IMR-90 (cell line): ENCODE measurements at regions not wholly inside any gene's neighbourhood (a gene's known extent, or its start where the extent isn't known, plus 50 kb on each side); places are given as distances from the start of the nearest gene placed in this dataset.

ENCODE experiments used
- ATAC-seq: fragments of 200-7000 bp; cut with Tn5 transposase; 2 replicates; pipeline ENCODE4 v1.9.1; 2020; ENCODE audit warnings: low read depth, mild to moderate bottlenecking, moderate library complexity
- BruUV-seq: library from RNA; stranded (reverse); fragments of 400-500 nt; replicated peaks from 2 replicates; lab custom pipeline; 2021; lab: Mats Ljungman, UMichigan
- CTCF ChIA-PET: fragments of 300-600 bp; formaldehyde crosslinking; extraction: SDS; loops from one replicate; lab custom pipeline; 2021; ENCODE audit warnings: antibody characterized with exemption; lab: Yijun Ruan, JAX
- POLR2A ChIA-PET: fragments of 300-600 bp; sonication (Branson Sonifier 250); formaldehyde crosslinking; loops from one replicate; lab custom pipeline; 2022; ENCODE audit warnings: antibody characterized with exemption; ENCODE audit not compliant: unreplicated experiment; lab: Charles Lee
- DNase-seq: peaks from one replicate; pipeline ENCODE4 v3.0.0; 2013
- H2AFZ ChIP-seq: replicated peaks from 2 replicates; pipeline ENCODE3; 2013; ENCODE audit warnings: low read length, mild to moderate bottlenecking; ENCODE audit not compliant: poor library complexity
- H2AK5ac ChIP-seq: 2 replicates; pipeline ENCODE4 v1.6.1; 2013; ENCODE audit warnings: low read depth, low read length, inconsistent platforms
- H2AK9ac ChIP-seq: replicated peaks from 2 replicates; pipeline ENCODE3; 2013; ENCODE audit warnings: mild to moderate bottlenecking, low read depth, low read length, moderate library complexity; ENCODE audit not compliant: poor library complexity
- H2BK120ac ChIP-seq: 2 replicates; pipeline ENCODE4 v1.6.1; 2013; ENCODE audit warnings: low read depth, low read length, inconsistent platforms
- H2BK15ac ChIP-seq: 3 replicates; pipeline ENCODE4 v1.6.1; 2013; ENCODE audit warnings: low read depth, low read length, inconsistent platforms
- H2BK20ac ChIP-seq: 2 replicates; pipeline ENCODE4 v1.6.1; 2013; ENCODE audit warnings: low read depth, mild to moderate bottlenecking, inconsistent platforms, low read length, moderate library complexity
- H2BK5ac ChIP-seq: 2 replicates; pipeline ENCODE4 v1.6.1; 2013; ENCODE audit warnings: mild to moderate bottlenecking, low read depth, low read length, inconsistent platforms; ENCODE audit not compliant: poor library complexity, severe bottlenecking
- H3K14ac ChIP-seq: replicated peaks from 2 replicates; pipeline ENCODE4 v1.6.1; 2013; ENCODE audit warnings: low read depth, low read length, inconsistent platforms
- H3K18ac ChIP-seq: 2 replicates; pipeline ENCODE4 v1.6.1; 2013; ENCODE audit warnings: low read depth, low read length, control low read depth
- H3K23ac ChIP-seq: 2 replicates; pipeline ENCODE4 v1.6.1; 2013; ENCODE audit warnings: low read depth, low read length, inconsistent platforms
- H3K27ac ChIP-seq: 2 replicates; pipeline ENCODE4 v1.5.1; 2013; ENCODE audit warnings: mild to moderate bottlenecking, control low read depth, low read length; ENCODE audit not compliant: insufficient read depth
- H3K27me3 ChIP-seq: 2 replicates; pipeline ENCODE4 v1.6.1; 2013; ENCODE audit warnings: low read length; ENCODE audit not compliant: control insufficient read depth, insufficient read depth
- H3K36me3 ChIP-seq: 2 replicates; pipeline ENCODE4 v1.6.1; 2013; ENCODE audit warnings: low read length, mixed read lengths; ENCODE audit not compliant: control insufficient read depth, insufficient read depth
- H3K4ac ChIP-seq: 2 replicates; pipeline ENCODE4 v1.6.1; 2013; ENCODE audit warnings: low read depth, low read length, inconsistent platforms
- H3K4me1 ChIP-seq: 2 replicates; pipeline ENCODE4 v1.6.1; 2013; ENCODE audit warnings: low read length, mixed read lengths; ENCODE audit not compliant: control insufficient read depth, insufficient read depth
- H3K4me2 ChIP-seq: 2 replicates; pipeline ENCODE4 v1.6.1; 2013; ENCODE audit warnings: low read depth, mild to moderate bottlenecking, control low read depth, low read length, moderate library complexity
- H3K4me3 ChIP-seq: 2 replicates; pipeline ENCODE4 v1.5.1; 2013; ENCODE audit warnings: low read depth, mild to moderate bottlenecking, control low read depth, low read length, moderate library complexity; ENCODE audit not compliant: insufficient read depth
- H3K56ac ChIP-seq: 2 replicates; pipeline ENCODE4 v1.6.1; 2013; ENCODE audit warnings: low read length, inconsistent platforms; ENCODE audit not compliant: insufficient read depth; ENCODE audit errors: extremely low read depth
- H3K79me1 ChIP-seq, 2 experiments: 2 replicates each; pipeline ENCODE4 v1.6.1; 2013; ENCODE audit warnings: low read length in 2 of 2, inconsistent platforms in 1 of 2, low read depth in 1 of 2
- H3K9ac ChIP-seq: 2 replicates; pipeline ENCODE4 v1.6.1; 2013; ENCODE audit warnings: low read depth, low read length, control low read depth
- H3K9me1 ChIP-seq: 2 replicates; pipeline ENCODE4 v1.6.1; 2013; ENCODE audit warnings: low read length, inconsistent platforms; ENCODE audit not compliant: insufficient read depth
- H3K9me3 ChIP-seq: 2 replicates; pipeline ENCODE4 v1.6.1; 2013; ENCODE audit warnings: low read length; ENCODE audit not compliant: control insufficient read depth, insufficient read depth
- H4K20me1 ChIP-seq: 2 replicates; pipeline ENCODE4 v1.6.1; 2013; ENCODE audit warnings: low read length, inconsistent platforms; ENCODE audit not compliant: insufficient read depth
- H4K5ac ChIP-seq: 2 replicates; pipeline ENCODE4 v1.6.1; 2013; ENCODE audit warnings: mild to moderate bottlenecking, low read depth, low read length, control low read depth
- H4K8ac ChIP-seq, 2 experiments: 2 replicates each; pipeline ENCODE4 v1.6.1; 2013; ENCODE audit warnings: low read depth in 2 of 2, low read length in 2 of 2, control low read depth in 1 of 2, inconsistent platforms in 1 of 2
- H4K91ac ChIP-seq: 2 replicates; pipeline ENCODE4 v1.6.1; 2013; ENCODE audit warnings: low read depth, low read length, inconsistent platforms; ENCODE audit not compliant: insufficient read depth
- SMC3 ChIP-seq: fragments of 150-350 bp; IDR thresholded peaks from 2 replicates; pipeline ENCODE4 v1.6.1; 2016; ENCODE audit warnings: low read depth, mild to moderate bottlenecking, antibody characterized with exemption, low read length, moderate library complexity
- WGBS, 2 experiments: methylation state at CpG; one replicate each; pipeline versions ENCODE4 v1.1.5 to v1.1.7; 2013; ENCODE audit warnings: missing lambda C conversion rate in 2 of 2; ENCODE audit not compliant: insufficient read length in 1 of 2; ENCODE audit errors: extremely low coverage in 2 of 2; 5-methylcytosine and 5-hydroxymethylcytosine counted together
- dilution Hi-C: fragments of 300-500 bp; cut with HindIII; formaldehyde crosslinking; loops from one replicate; pipeline ENCODE4 v1.14.3; 2018; ENCODE audit warnings: low sequenced_read_pairs; ENCODE audit not compliant: unreplicated experiment
- in situ Hi-C: fragments of 300-500 bp; cut with MboI; formaldehyde crosslinking; loops from 3 replicates; pipeline ENCODE4 v1.14.3; 2019; ENCODE audit warnings: low sequenced_read_pairs, inconsistent platforms, mixed read lengths
- intact Hi-C: fragments of 100-400 bp; cut with micrococcal nuclease; formaldehyde crosslinking; loops from 2 replicates; pipeline ENCODE4 v1.10.0; 2022

DNA sequence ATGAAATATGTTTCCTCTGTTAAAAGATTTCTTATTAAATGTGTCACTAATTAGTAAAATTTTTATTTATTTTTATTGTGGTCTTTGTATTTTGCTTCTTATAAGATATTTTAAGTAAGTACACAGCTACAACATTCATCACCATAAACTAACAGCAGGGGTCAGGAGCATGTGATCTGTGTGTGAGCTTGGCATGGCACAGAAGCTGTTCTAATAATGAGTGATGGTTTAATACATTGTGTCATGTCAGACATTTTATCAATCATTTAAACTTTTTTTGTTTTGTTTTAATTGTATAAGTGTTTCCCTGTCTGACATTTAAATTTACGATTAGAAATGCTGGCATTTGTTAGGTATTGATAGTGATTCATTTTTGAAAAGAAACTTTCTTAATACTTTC is 585.4 kb downstream of the DSC3 start:
- Histone ChIP-seq H3K27me3 (no peaks in the 10 kb centered on the region), H2BK5ac (no peak overlapping the region), H4K5ac (no peak overlapping the region), H3K23ac (no peak overlapping the region), H3K4me3 (no peak overlapping the region), H2BK15ac (no peak overlapping the region), H3K36me3 (no peaks in the 10 kb centered on the region), H3K79me1 (no peaks in the 10 kb centered on the region), H3K56ac (no peak overlapping the region), H4K8ac (no peak overlapping the region), H3K9ac (no peak overlapping the region), H3K9me3 (no peaks in the 10 kb centered on the region; the same call in 1 of the 2 replicates), H3K4me2 (no peak overlapping the region), H3K27ac (no peak overlapping the region), H2AK9ac (no peak overlapping the region), H3K4ac (no peak overlapping the region), H3K9me1 (no peaks in the 10 kb centered on the region), H3K14ac (no peak overlapping the region), H2BK20ac (no peak overlapping the region), H2AFZ (no peak overlapping the region), H4K20me1 (no peaks in the 10 kb centered on the region), H2AK5ac (no peak overlapping the region), H3K18ac (no peak overlapping the region), H2BK120ac (no peak overlapping the region), H3K4me1 (no peaks in the 10 kb centered on the region), H4K91ac (no peak overlapping the region)
- POLR2A ChIA-PET, result no interaction called here
- in situ Hi-C loops, result no loop called here
- no TSS peak for BruUV-seq
- DNase-seq (no peak), ATAC-seq (no peak)
- dilution Hi-C loops, result no loop called here
- intact Hi-C loops, result no loop called here
- CTCF ChIA-PET, result no interaction called here
- no CpG with 5 or more reads among the region's 1 CpG for WGBS, 2 experiments
- no peak for TF ChIP-seq SMC3
